HEK293T (cell line): ENCODE measurements at regions not wholly inside any gene's neighbourhood (a gene's known extent, or its start where the extent isn't known, plus 50 kb on each side); places are given as distances from the start of the nearest gene placed in this dataset.

Source experiments
- BHLHE40 ChIP-seq: fragments of 450-650 bp; IDR thresholded peaks from 2 replicates; pipeline ENCODE4 v1.6.1; 2016; ENCODE audit warnings: mild to moderate bottlenecking, moderate library complexity, borderline replicate concordance
- CTBP1 ChIP-seq: fragments of 450-650 bp; IDR thresholded peaks from 2 replicates; pipeline ENCODE4 v1.6.1; 2016; ENCODE audit warnings: borderline replicate concordance
- ELF4 ChIP-seq: fragments of 450-650 bp; IDR thresholded peaks from 2 replicates; pipeline ENCODE4 v1.6.1; 2017; ENCODE audit warnings: antibody characterized with exemption
- FOXA1 ChIP-seq: fragments of 450-650 bp; IDR thresholded peaks from 2 replicates; pipeline ENCODE4 v1.6.1; 2016; ENCODE audit warnings: mild to moderate bottlenecking
- FOXM1 ChIP-seq: fragments of 450-650 bp; IDR thresholded peaks from 2 replicates; pipeline ENCODE4 v1.6.1; 2017; ENCODE audit warnings: mild to moderate bottlenecking, borderline replicate concordance
- HDGF ChIP-seq: fragments of 450-650 bp; IDR thresholded peaks from 2 replicates; pipeline ENCODE4 v1.6.1; 2017; ENCODE audit warnings: antibody characterized with exemption, borderline replicate concordance
- NFRKB ChIP-seq: fragments of 450-650 bp; IDR thresholded peaks from 2 replicates; pipeline ENCODE4 v1.6.1; 2016; ENCODE audit warnings: mild to moderate bottlenecking, moderate library complexity
- PKNOX1 ChIP-seq: fragments of 450-650 bp; IDR thresholded peaks from 2 replicates; pipeline ENCODE4 v1.6.1; 2016
- SP1 ChIP-seq: fragments of 450-650 bp; IDR thresholded peaks from 2 replicates; pipeline ENCODE4 v1.6.1; 2017
- SUZ12 ChIP-seq: fragments of 450-650 bp; IDR thresholded peaks from 2 replicates; pipeline ENCODE4 v1.6.1; 2016; ENCODE audit warnings: mild to moderate bottlenecking

GRCh38 chr18:28808373-28808772, 631.4 kb upstream of the CDH2 start:
- no peak for TF ChIP-seq ELF4
- no peak for TF ChIP-seq SUZ12
- TF ChIP-seq HDGF: no peak
- no peak for TF ChIP-seq SP1
- TF ChIP-seq FOXM1: no peak
- TF ChIP-seq PKNOX1: no peak
- no peak for TF ChIP-seq FOXA1
- no peak for TF ChIP-seq BHLHE40
- TF ChIP-seq CTBP1: no peak
- no peak for TF ChIP-seq NFRKB
